ENCODE measurements at regions not wholly inside any gene's neighbourhood (a gene's known extent, or its start where the extent isn't known, plus 50 kb on each side); places are given as distances from the start of the nearest gene placed in this dataset.

- no peak for DNase-seq
- H3K9me3 ChIP-seq: no peaks in the 10 kb centered on the region
- H3K4me3 ChIP-seq: no peak overlapping the region
- intact Hi-C loops (cut with DNase I): no loop called here
- no peak overlapping the region for H3K9ac ChIP-seq (ENCODE audit: low read depth in 2 of 2, low read length in 2 of 2)
- no peaks in the 10 kb centered on the region for H3K27me3 ChIP-seq
- no peaks in the 10 kb centered on the region for H3K4me1 ChIP-seq
- no peak overlapping the region for H3K27ac ChIP-seq
- no peak for TF ChIP-seq CTCF (IDR thresholded peaks at IDR 0.05)
- no peaks in the 10 kb centered on the region for H3K36me3 ChIP-seq
These were observed 88.0 kb upstream of the ELMO1 start for GRCh38 chr7:37536706-37537105.

GRCh38 chr7:37537439-37537838, 88.8 kb upstream of the ELMO1 start:
- no peak for DNase-seq
- Histone ChIP-seq H3K4me3 (no peak overlapping the region), H3K4me1 (no peaks in the 10 kb centered on the region), H3K36me3 (no peaks in the 10 kb centered on the region), H3K9ac (ENCODE audit: low read depth in 2 of 2, low read length in 2 of 2) (no peak overlapping the region), H3K27ac (no peak overlapping the region), H3K27me3 (no peaks in the 10 kb centered on the region), H3K9me3 (no peaks in the 10 kb centered on the region)
- TF ChIP-seq CTCF (IDR thresholded peaks at IDR 0.05): no peak
- intact Hi-C loops (cut with DNase I): no loop called here

- Histone ChIP-seq H3K9ac (ENCODE audit: low read depth in 2 of 2, low read length in 2 of 2) (no peak overlapping the region), H3K27ac (no peak overlapping the region), H3K9me3 (no peaks in the 10 kb centered on the region), H3K36me3 (no peaks in the 10 kb centered on the region), H3K4me3 (no peak overlapping the region), H3K4me1 (no peaks in the 10 kb centered on the region), H3K27me3 (no peaks in the 10 kb centered on the region)
- intact Hi-C loops (cut with DNase I): no loop called here
- TF ChIP-seq CTCF (IDR thresholded peaks at IDR 0.05): no peak
- no peak for DNase-seq
These were observed 90.3 kb upstream of the ELMO1 start for GRCh38 chr7:37538945-37539344.

GRCh38 chr7:37540917-37541316, 92.3 kb upstream of the ELMO1 start:
- Histone ChIP-seq H3K27me3 (no peaks in the 10 kb centered on the region), H3K9ac (ENCODE audit: low read depth in 2 of 2, low read length in 2 of 2) (no peak overlapping the region), H3K36me3 (no peaks in the 10 kb centered on the region), H3K9me3 (no peaks in the 10 kb centered on the region), H3K27ac (no peak overlapping the region), H3K4me1 (no peaks in the 10 kb centered on the region), H3K4me3 (no peak overlapping the region)
- TF ChIP-seq CTCF (IDR thresholded peaks at IDR 0.05): no peak
- no peak for DNase-seq
- intact Hi-C loops (cut with DNase I): no loop called here

GRCh38 chr7:37541810-37542443, 93.3 kb upstream of the ELMO1 start:
- no peak for TF ChIP-seq CTCF (IDR thresholded peaks at IDR 0.05)
- intact Hi-C loops (cut with DNase I): no loop called here
- DNase-seq: no peak

More at GRCh38 chr7:37541810-37542443, 93.3 kb upstream of the ELMO1 start:
- H3K9ac ChIP-seq (ENCODE audit: low read depth in 2 of 2, low read length in 2 of 2): no peak overlapping the region
- H3K9me3 ChIP-seq: no peaks in the 10 kb centered on the region
- H3K27ac ChIP-seq: no peak overlapping the region
- no peaks in the 10 kb centered on the region for H3K4me1 ChIP-seq
- no peaks in the 10 kb centered on the region for H3K36me3 ChIP-seq
- no peak overlapping the region for H3K4me3 ChIP-seq
- no peaks in the 10 kb centered on the region for H3K27me3 ChIP-seq
